ENCODE measurements at regions not wholly inside any gene's neighbourhood (a gene's known extent, or its start where the extent isn't known, plus 50 kb on each side); places are given as distances from the start of the nearest gene placed in this dataset.

DNA sequence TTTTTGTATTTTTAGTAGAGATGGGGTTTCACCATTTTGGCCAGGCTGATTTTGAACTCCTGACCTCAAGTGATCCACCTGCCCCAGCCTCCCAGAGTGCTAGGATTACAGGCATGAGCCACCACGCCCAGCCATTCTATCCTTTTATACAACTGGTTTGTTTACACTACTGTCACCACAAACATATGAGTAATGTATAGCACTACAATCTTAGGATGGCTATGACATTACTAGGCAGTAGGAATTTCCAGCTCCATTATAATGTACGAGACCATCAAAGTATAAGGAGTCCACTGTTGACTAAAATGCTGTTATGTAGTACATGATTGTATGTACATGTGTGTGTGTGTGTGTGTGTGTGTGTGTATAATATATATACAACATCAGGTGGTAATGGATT is 1126.1 kb upstream of the LRRN3 start:
- DNase-seq = no peak

DNA sequence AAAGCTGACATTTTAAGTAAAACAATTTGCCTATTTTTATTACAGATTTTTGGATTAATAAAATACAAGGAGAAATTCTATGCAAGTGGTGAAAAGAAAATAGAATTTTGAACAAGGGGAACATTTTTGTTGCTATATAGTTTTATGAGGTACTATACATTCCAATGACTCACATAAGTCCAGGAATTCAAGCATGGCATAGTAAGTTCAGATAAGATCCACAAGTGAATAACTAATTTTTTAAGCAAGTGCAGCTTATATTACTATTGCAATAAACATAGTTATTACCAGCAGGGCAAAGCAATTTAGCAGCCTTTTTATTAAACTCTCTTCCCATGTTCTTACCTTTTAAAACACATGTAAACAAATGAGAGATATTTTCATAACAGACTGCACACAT is 1123.5 kb upstream of the LRRN3 start:
- no peak for DNase-seq

DNA sequence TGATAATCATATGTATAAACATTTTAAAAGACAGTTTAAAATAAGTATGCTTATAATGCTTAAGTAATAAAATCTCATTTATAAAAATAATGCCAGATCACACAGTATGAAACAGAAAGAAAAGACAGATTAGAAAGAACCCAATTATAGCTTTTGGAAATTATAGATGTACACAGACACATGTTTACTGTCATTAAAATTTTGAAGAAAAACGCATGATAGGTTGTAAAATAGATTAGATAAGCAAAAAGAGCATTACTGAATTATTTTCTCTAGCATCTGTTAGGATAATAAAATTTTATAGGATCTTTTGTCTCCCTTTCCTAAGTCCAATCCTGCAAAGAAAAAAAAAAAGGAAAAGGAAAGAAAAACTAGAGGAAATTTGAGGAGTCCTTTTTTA is 1107.3 kb upstream of the LRRN3 start:
- DNase-seq = no peak

DNA sequence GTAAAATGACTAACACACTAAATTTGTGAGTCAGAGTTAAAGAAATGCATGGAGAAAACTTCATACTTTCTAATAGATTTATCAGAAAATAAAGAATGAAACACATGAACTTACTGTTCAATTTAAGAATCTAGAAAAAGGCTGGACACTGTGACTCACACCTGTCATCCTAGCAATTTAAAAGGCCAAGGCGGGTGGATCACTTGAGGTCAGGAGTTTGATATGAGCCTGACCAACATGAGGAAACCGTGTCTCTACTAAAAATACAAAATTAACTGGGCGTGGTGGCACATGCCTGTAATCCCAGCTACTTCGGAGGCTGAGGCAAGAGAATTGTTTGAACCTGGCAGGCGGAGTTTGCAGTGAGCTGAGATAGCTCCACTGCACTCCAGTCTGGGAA is 1106.2 kb upstream of the LRRN3 start:
- DNase-seq = no peak

DNA sequence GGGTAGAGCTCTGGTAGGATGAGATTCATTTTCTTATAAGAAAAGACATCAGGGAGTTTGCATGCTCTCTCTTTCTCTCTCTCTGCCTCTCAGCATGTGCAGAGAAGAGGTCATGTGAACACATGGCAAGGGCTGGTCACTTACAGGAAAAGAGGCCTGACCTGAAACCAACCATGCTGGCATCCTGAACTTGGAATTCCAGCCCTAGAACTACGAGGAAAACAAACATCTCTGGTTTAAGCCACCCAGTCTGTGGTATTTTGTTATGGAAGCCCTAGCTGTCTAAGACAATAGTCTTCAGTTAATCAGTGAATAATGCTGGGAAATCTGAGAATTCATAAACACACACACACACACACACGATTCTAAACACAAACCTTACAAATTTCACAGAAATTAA is 1104.2 kb upstream of the LRRN3 start:
- no peak for DNase-seq

DNA sequence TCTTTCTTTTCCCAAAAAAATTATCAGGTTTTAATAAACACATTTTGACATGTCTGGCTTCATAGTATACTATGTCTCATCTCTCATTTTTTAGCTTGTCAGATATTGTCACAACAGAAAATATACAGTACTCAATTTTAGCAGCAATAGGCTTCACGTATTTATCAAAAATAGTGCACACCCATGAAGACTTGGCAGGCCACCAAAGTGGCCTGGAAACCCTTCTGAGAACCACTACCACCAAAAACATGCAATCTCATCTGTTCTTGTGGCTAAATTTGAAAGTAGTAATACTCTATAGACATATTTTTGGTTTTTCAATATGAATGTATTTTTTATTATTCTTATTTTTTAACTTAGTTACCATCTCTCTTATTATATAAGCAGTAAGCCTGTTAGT is 1094.5 kb upstream of the LRRN3 start:
- DNase-seq = no peak

DNA sequence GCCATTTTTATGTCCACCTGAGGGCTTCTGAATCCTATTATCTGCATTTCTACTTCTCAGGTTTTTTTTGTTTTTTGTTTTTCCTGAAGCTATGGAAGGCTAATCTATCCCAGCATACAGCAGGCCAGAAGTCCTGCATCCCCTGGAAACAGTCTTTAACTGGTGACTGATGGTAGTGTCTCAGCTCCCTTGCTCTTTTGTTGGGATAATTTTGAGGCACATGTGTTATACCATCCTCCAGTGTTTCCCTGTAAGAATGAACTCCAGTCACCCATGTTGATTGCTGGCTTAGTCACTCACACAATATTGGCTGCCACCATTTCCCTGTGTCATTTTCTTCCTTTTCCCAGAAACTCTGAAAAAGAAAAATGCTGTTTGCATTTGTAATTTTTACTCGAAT is 1094.0 kb upstream of the LRRN3 start:
- peak; percentile 6 for DNase-seq

DNA sequence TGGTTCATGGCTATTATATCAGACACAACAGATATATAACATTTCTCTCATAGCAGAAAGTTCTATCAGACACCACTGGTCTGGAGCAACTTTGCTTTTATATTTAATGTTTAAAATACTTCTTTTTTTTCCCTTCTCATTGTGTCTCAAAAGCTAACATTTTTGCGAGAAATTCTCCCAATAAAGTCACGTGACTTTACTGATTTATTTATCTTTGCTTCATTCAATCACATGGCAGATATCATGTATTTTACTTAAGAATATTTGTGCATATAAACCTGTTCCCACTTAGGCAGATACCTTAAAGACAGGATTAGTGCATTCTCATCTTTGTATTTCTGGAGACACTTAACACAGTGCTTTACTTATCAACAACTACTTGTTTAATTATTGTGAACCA is 1093.1 kb upstream of the LRRN3 start:
- DNase-seq = no peak

DNA sequence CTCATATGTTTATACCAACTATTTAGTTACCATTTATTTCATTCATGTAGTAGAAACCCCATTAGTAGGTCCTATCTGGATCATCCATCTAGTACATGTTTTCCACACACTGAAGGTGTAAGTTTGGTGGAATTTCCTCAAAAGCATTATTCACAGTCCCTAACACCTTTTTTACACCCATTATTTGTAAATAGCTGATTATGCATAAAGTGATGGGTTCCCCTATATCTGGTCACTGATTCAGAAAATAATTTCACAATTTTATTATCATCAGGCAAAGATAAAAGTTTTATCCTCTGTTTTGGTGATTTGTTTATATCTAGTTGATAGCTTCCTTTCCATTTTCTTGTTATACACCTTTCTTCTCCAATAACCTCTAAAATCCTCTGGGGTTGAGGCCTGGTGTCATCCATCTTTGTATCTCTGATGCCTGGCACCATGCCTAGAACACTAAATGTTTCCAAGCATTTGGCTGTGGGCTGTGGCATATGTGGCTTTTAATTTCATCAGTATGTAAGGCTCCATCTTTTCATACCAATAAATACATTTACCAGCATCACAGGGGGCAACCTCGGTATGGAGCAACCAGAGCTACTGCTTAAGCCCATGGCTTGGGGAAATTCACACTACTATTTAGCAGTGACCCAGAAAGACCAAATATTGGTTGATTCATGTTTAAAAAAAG is 1089.5 kb upstream of the LRRN3 start:
- peak; percentile 65 for DNase-seq

DNA sequence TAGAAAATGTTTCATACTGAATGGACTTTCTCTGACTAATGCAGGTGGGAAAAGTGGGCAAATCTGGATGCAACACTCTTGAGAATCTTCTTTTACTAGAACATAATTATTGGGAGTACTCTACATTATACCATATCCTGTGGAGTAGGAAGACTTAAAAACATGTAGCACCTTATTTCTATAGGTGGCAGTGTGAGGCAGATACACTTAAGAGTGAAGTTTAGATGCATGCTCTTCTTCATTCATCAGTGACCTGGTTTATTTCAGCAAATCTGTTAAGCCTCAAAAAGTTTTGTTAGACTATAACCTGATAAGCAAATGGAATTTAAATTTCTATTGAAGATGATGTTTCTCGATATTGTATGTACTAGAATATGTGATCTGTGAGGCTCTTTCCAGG is 1087.1 kb upstream of the LRRN3 start:
- no peak for DNase-seq

DNA sequence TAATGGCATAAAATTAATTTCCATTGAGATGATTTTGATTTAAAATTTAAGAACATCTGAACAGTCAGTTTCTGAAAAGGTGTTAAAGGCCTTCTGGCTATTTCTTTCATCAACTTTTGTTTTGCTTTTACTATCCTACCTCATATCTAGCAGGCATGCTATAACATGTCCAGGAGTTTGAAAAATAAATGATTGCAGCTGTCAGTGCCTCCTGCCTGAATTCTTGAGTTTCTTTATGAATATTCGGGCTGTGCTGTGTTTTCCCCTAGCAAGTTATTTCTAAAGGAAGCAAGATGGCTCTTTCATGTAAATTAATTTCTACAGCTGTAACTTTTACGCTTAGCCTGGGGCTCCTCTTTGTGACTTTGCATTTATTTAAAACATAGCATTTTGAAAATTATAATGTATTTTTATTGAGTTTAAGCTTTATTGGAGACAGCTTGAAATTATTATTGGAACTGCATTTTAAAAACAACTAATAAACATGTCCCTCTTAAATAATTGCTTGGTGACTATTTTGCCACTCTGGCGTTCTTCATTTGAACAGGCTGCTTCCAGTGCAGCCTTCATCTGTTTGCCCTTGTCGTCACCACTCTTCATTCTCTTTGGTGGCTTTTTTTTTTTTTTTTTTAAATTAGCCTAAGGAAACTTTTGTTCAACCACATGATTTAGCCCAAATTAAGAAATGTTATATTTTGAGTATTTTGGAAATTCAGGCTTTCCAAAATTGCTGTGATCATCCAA is 1083.4 kb upstream of the LRRN3 start:
- DNase-seq = no peak

DNA sequence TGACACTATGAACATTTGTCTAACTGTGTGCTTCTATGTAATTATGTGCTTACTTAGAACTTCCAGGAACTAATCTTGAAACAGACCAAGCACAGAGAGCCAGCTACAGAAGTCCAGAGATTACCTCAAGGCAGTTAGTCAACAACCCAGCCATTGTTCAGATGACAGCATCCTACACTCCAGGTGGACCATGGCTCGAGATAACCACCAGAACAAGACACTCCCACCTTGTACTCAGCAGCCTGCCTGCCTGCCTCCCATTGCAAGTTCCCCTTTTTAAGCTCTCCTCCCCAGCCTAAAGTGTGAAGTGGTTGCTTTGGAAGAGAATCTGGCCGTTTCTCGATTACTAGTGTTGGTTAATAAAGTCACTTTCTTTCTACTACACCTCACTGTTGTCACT is 1080.6 kb upstream of the LRRN3 start:
- DNase-seq = no peak

DNA sequence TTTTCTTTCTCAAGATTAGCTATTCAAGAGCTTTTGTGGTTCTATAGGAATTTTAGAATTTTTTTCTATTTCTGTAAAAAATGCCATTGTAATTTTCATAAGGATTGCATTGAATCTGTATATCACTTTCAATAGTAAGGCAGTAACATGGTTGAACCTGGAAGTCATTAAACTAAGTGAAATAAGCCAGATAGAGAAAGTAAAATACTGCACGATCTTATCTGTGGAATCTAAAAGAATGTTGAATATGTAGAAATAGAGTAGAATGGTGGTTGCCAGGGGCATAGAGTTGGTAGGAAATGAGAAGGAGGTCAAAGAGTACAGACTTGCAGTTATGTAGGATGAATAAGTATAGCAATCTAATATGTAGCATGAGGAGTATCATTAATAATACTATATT is 1073.5 kb upstream of the LRRN3 start:
- DNase-seq = no peak

DNA sequence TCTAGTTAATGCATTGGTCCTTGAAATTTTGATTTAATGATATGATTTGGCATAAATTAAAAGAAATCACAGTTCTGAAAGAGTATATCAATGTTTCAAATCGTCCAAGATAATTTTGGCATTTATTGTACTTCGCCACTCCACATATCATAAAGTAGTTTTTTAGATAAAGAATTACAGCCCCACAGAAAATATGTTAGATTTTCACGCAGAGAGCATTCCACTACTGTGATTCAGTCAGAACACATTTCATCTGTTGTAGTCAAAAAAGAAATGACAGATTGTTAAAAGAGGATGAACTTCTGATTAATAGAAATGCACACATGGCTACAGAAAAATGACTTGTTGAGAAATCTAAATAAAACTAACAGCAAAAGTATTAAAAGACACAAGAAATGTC is 1063.5 kb upstream of the LRRN3 start:
- DNase-seq = no peak

DNA sequence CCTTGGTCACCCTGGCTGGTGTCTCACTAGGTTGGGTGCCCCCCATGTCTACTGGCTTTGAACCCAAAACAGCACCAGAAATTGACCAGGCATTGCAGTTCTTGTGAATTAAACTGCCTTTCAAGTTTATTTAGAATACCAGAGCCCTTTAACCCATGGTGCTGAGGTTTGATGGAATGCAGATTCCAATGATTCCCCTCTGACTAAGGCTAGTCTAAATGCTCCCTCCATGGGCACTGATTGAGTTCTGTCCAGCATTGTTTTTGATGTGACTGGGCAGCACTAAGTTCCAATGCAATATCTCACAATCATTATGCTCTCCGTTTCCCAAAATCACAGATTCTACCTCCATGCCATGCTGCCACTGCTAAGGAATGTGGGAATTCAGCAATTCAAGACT is 1047.4 kb upstream of the LRRN3 start:
- DNase-seq = no peak

DNA sequence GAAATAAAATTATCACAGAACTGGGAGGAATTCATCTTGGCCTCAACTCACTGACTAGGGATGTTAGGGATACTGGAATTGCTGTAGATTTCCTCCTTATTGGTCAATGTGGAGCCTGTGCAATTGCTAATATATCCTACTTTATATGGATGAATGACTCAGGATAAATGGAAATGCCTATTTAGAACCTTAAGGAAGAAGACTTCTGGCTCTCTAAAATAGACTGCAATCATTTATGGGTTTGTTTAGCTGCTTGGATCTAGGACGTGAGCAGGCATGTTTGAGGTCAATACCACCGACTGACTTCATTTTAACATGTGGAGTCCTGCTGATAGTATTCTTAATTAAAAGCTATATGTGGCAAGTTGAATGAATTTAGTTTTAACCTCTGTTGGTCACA is 1040.1 kb upstream of the LRRN3 start:
- DNase-seq = no peak

DNA sequence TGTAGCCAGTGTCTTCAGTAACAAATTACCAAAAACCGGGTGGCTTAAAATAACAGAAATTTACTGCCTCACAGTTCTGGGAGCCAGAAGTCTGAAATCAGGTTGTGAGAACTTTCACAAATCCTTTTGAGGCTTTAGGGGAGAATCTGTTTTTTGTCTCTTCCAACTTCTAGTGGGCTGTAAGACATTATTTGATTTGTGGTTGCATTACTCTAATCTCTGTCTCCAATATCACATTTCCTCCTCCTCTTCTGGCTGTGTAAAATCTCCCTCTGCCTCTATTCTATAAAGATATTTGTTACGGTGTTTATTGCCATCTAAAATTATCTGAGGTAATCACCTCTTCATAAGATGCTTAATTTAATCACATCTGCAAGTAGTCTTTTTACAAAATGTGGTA is 1039.6 kb upstream of the LRRN3 start:
- DNase-seq = no peak

DNA sequence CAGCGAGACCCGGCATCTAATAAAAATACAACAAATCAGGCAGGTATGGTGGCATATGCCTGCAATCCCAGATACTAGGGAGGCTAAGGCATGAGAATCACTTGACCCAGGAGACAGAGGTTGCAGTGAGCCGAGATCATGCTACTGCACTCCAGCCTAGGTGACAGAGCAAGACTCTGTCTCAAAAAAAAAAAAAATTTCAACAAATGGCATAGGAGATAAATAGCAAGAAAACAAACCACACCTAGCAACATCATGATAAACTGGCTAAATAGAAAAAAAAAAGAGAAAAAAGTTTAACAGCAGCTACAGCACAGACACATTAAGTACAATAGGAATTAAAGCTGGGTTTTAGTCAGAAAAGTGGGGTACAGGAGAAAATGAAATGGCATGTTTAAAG is 1034.6 kb upstream of the LRRN3 start:
- no peak for DNase-seq

DNA sequence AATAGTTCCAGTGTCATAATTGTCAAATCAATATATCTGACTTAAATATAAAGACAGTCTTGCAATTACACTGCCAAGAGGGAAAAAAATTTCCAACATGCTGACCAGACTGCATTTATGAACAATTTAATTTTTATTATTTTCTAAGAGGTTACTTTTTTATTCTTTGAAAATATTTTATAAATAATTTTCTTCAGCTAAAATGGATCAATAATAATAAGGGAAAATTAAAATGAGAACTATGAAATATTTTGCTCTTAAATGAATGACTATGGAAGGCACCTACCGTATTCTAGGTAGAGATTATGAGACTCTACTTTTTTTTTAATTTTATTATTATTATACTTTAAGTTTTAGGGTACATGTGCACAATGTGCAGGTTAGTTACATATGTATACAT is 1032.5 kb upstream of the LRRN3 start:
- no peak for DNase-seq

DNA sequence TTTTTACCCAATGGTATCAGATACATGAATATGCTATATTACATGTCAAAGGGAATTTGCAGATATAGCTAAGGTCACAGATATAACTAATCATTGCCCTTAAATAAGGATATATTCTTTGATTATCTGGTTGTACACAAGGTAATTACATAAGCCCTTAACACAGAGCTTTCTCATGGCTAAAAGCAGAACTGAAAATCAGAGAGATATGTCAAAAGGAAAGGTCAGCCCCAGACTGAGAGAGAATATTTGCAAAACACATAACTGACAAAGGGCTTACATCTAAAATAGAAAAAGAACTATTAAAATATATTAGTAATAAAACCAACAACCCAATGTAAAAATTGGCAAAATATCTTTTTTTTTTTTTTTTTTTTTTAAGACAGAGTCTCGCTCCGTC is 1029.5 kb upstream of the LRRN3 start:
- DNase-seq = no peak

DNA sequence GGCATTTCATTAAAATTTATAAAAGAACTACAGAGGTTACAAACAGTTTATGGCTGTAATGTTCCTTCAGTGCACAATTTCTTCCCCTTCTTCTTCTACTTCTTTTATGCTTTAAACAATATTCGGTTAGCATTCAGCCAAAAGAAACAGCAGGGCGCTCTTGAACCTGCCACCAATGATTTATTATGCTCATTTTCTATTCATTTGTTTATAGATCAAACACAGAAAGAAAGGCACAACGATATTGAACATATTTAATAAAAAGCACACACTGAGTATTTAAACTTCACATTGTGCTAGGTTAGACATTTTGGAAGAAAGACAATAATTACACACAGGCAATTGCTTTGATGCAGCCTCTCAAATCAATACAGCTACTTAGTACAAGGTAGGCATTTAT is 1025.8 kb upstream of the LRRN3 start:
- peak; percentile 67 for DNase-seq

DNA sequence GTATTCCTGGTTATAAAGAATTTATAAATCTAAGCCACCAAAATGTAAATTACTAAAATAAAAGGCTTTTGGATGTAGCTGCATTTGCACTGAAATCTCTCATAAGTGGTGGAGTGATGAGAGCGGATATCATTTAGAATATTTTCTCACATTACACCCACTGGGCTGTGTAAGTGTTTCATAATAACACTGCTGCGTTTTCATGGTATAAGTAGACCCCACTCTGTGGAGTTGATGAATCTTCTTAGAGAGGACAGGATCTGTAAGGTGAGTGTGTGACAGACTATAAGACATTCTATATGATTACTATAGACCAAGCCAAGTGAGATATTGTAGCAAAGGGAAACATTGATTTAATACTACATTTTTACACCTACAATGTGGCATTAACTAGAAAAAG is 1024.1 kb upstream of the LRRN3 start:
- DNase-seq = no peak

DNA sequence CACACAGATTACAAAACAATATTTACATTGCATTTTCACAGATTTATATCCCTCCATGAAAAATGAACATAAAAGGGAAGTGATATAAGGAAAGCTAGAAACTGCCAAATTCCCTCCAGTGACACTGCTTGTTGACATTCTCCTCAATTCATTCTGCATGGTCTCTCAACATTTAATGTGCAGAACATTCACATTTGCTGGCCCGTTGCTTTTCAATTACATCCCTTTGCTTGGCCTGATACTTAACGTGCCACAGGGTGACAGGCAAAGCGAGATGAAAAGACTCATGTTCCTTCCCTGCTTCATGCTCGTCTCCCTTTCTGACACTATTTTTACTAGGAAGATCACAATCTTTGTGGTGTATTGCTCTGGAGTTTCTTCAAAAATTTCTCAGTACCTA is 1019.7 kb upstream of the LRRN3 start:
- no peak for DNase-seq

DNA sequence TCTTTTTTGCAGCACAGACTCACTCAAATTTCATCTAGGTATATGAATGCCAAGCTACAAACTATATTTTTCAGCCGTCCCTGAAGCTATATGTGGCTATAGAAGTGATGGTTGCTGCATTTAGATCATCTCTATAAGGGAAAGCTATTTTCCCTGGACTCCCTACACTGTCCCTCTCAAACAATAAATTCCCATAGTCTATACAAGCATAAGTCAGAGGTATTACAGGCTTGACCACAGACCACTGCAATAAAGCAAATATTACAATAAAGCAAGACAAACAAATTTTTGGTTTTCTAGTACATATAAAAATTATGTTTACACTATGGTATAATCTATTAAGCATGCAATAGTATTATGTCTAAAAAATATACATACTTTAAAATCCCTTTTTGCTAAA is 1015.5 kb upstream of the LRRN3 start:
- DNase-seq = no peak

DNA sequence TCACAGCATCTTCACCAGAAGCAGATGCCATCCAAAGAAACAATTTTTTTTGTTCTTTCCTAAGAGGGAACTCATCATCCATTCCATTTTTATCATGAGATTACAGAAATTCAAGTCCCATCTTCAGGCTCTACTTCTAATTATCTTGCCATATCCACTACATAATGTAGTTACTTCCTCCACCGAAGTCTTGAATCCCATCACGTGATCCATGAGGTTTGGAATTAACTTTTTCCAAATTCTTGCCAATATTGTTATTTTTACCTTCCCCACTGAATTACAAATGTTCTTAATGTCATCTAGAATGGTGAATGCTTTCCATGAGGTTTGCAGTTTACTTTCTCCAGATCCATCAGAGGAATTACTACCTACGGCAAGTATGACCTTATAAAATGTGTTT is 1014.7 kb upstream of the LRRN3 start:
- DNase-seq = no peak

Measured in NCI-H446 treated with DMSO at 0.1 percent for 48 hours (cell line).